Parathyroid adenoma (tissue), 2 donors: ENCODE measurements at regions not wholly inside any gene's neighbourhood (a gene's known extent, or its start where the extent isn't known, plus 50 kb on each side); places are given as distances from the start of the nearest gene placed in this dataset.

ENCODE experiments used
- H2AFZ ChIP-seq: fragments of 300-600 bp; sonication (generic); one replicate; pipeline ENCODE4 v1.7.0; 2017; ENCODE audit warnings: antibody characterized with exemption, mild to moderate bottlenecking
- H3K27ac ChIP-seq: fragments of 300-600 bp; sonication (generic); one replicate; pipeline ENCODE4 v1.7.0; 2017
- H3K27me3 ChIP-seq: fragments of 300-600 bp; sonication (generic); one replicate; pipeline ENCODE4 v1.7.0; 2017; ENCODE audit warnings: low read length; ENCODE audit not compliant: control insufficient read depth, insufficient read depth
- H3K36me3 ChIP-seq: fragments of 300-600 bp; sonication (generic); one replicate; pipeline ENCODE4 v1.7.0; 2017; ENCODE audit warnings: low read length; ENCODE audit not compliant: control insufficient read depth, insufficient read depth
- H3K4me1 ChIP-seq: fragments of 300-600 bp; sonication (generic); one replicate; pipeline ENCODE4 v1.7.0; 2017; ENCODE audit warnings: control low read depth
- H3K4me2 ChIP-seq: fragments of 300-600 bp; sonication (generic); one replicate; pipeline ENCODE4 v1.7.0; 2017; ENCODE audit warnings: low read length
- H3K4me3 ChIP-seq: fragments of 300-600 bp; sonication (generic); one replicate; pipeline ENCODE4 v1.7.0; 2017; ENCODE audit warnings: low read depth, low read length
- H3K79me2 ChIP-seq: fragments of 300-600 bp; sonication (generic); one replicate; pipeline ENCODE4 v1.7.0; 2017; ENCODE audit warnings: control low read depth
- H3K9ac ChIP-seq: fragments of 300-600 bp; sonication (generic); one replicate; pipeline ENCODE4 v1.7.0; 2017; ENCODE audit warnings: mild to moderate bottlenecking
- H3K9me3 ChIP-seq: fragments of 300-600 bp; sonication (generic); one replicate; pipeline ENCODE4 v1.7.0; 2017; ENCODE audit warnings: low read length; ENCODE audit not compliant: control insufficient read depth
- TF ChIP-seq, protein P1 (sequence below): fragments of 300-600 bp; sonication (generic); IDR thresholded peaks from one replicate; pipeline ENCODE4 v1.7.0; 2017; ENCODE audit warnings: antibody characterized with exemption, mild to moderate bottlenecking
- donor health status: primary hyperparathyroidism.

DNA sequence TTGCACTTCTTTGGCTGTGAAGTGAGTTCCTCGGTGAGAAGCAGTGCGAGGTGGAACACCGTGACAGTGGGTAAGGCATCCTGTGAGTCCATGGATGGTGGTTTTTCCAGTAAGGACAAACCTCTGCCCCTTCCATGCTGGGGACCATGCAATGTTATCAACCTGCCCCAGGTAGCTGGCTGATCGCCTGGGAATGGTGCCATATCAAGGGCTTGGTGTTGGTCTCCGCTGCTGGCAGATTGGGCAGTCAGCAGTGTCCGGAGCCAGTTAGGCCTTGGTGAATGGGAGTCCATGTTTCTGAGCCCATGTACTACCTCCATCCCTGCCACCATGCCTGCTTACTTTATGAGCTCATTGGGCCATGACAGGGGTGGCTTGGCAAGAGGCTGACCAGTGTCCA is 114.7 kb upstream of the C14orf180 start:
- H3K27ac ChIP-seq, result no peak overlapping the region
- no peaks in the 10 kb centered on the region for H3K79me2 ChIP-seq
- no peaks in the 10 kb centered on the region for H3K9me3 ChIP-seq
- H3K36me3 ChIP-seq, result no peaks in the 10 kb centered on the region
- H3K4me1 ChIP-seq, result no peaks in the 10 kb centered on the region
- no peak overlapping the region for H3K9ac ChIP-seq
- no peak overlapping the region for H3K4me2 ChIP-seq
- H3K27me3 ChIP-seq, result no peaks in the 10 kb centered on the region
- no peak overlapping the region for H3K4me3 ChIP-seq
- no peak overlapping the region for H2AFZ ChIP-seq
- TF ChIP-seq, protein P1, sequence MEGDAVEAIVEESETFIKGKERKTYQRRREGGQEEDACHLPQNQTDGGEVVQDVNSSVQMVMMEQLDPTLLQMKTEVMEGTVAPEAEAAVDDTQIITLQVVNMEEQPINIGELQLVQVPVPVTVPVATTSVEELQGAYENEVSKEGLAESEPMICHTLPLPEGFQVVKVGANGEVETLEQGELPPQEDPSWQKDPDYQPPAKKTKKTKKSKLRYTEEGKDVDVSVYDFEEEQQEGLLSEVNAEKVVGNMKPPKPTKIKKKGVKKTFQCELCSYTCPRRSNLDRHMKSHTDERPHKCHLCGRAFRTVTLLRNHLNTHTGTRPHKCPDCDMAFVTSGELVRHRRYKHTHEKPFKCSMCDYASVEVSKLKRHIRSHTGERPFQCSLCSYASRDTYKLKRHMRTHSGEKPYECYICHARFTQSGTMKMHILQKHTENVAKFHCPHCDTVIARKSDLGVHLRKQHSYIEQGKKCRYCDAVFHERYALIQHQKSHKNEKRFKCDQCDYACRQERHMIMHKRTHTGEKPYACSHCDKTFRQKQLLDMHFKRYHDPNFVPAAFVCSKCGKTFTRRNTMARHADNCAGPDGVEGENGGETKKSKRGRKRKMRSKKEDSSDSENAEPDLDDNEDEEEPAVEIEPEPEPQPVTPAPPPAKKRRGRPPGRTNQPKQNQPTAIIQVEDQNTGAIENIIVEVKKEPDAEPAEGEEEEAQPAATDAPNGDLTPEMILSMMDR, result no peak

DNA sequence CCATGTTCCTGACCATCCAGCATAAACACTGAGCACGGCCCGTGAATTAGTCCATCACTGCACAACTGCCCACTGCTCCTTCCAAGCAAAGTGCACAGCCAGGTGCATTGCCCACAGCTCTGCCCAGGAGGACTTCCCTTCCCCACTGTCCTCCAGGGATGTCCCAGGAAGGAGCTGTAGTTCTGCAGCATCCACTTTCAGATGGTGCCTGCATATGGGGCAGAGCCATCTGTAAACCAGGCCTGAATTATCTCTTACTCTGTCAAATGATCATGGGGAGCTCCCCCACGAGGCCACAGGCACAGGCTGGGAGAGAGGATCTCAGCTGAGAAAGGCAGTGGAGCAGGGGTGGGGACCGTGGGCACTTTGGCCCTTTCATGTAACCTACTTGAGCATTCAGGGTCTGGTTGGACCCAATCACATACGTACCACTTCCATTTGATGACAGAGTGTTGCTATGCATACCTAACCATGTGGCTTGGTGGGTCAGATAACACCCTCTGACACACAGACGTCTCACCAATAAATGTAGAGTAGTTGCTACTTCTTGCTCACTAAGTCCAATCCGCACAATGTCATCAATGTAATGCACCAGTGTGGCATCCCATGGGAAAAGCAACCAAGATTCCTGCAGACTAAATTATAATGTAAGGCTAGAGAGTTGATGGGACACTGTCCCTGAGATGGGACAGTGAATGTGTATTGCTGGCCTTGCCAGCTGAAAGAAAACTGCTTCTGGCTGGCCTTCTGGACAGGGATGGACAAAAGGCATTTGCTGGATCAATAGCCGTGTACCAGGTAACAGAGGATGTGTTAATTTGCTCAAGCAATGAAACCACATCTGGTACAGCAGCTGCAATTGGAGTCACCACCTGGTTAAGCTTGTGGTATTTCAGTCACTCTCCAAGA is 113.8 kb upstream of the C14orf180 start:
- no peaks in the 10 kb centered on the region for H3K79me2 ChIP-seq
- no peaks in the 10 kb centered on the region for H3K9me3 ChIP-seq
- no peaks in the 10 kb centered on the region for H3K36me3 ChIP-seq
- TF ChIP-seq, protein P1, result no peak
- no peak overlapping the region for H3K4me2 ChIP-seq
- no peak overlapping the region for H3K9ac ChIP-seq
- no peak overlapping the region for H2AFZ ChIP-seq
- H3K4me1 ChIP-seq, result no peaks in the 10 kb centered on the region
- H3K27ac ChIP-seq, result no peak overlapping the region
- H3K27me3 ChIP-seq, result no peaks in the 10 kb centered on the region
- no peak overlapping the region for H3K4me3 ChIP-seq

DNA sequence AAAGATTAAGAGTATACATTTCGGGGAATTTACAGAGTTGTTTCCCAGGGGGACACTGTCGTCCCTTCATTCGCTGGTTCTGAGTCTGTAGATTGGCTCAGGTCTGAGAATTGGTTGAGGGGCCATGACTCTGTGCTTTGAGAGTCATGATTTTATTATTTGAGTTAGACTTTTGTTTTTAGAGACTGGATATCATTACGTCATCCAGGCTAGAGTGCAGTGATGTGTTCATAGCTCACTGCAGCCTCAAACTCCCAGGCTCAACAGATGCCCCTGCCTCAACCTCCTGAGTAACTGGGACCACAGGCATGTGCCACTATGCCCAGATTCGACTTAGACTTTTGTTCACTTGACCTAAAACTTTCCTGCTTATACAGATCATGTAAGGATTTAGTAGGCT is 112.3 kb upstream of the C14orf180 start:
- H3K9ac ChIP-seq, result no peak overlapping the region
- no peak overlapping the region for H2AFZ ChIP-seq
- H3K27me3 ChIP-seq, result no peaks in the 10 kb centered on the region
- no peaks in the 10 kb centered on the region for H3K9me3 ChIP-seq
- H3K36me3 ChIP-seq, result no peaks in the 10 kb centered on the region
- H3K4me2 ChIP-seq, result no peak overlapping the region
- TF ChIP-seq, protein P1, result no peak
- H3K4me1 ChIP-seq, result no peaks in the 10 kb centered on the region
- no peak overlapping the region for H3K4me3 ChIP-seq
- no peaks in the 10 kb centered on the region for H3K79me2 ChIP-seq
- H3K27ac ChIP-seq, result no peak overlapping the region

DNA sequence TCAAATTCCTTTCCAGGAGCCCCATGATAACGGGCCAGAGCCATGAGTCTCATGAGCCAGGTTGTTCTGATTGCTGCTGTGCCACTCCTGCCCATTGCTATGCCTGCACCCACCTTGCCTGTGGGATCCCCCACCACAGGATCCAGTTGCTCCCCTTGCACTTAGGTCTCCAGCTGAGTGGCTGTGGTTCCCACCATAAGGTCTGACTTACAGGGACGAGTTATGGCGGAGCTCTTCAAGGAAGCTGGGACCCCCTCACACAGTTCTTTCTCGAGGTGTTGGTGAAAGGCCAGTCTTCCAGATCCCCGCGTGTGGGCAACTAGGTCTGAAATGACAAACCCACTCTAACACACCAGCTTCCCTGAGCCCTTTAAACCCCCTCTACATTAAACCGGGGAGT is 111.9 kb upstream of the C14orf180 start:
- H2AFZ ChIP-seq, result no peak overlapping the region
- H3K9ac ChIP-seq, result no peak overlapping the region
- no peak overlapping the region for H3K4me2 ChIP-seq
- H3K9me3 ChIP-seq, result no peaks in the 10 kb centered on the region
- no peak overlapping the region for H3K27ac ChIP-seq
- H3K79me2 ChIP-seq, result no peaks in the 10 kb centered on the region
- H3K36me3 ChIP-seq, result no peaks in the 10 kb centered on the region
- TF ChIP-seq, protein P1, result no peak
- no peaks in the 10 kb centered on the region for H3K27me3 ChIP-seq
- H3K4me1 ChIP-seq, result no peaks in the 10 kb centered on the region
- H3K4me3 ChIP-seq, result no peak overlapping the region

DNA sequence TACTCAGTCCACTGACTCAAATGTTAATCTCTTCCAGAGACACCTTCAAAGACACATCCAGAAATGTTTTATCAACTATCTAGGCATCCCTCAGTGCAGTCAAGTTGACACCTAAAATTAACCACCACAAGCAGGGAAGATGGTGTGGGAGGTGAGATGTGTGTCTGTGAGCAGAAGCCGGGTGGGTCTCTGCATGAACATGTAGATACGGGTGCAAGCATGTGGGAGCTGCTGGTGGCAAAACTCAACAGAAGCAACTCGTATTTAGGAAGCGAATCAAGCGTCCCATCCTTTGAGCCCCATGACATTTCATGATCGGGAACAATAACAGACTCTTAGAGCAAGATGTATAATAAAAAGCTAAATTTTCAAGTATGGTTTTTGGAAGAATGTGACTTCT is 110.0 kb upstream of the C14orf180 start:
- H3K9me3 ChIP-seq, result no peaks in the 10 kb centered on the region
- no peak overlapping the region for H3K27ac ChIP-seq
- H3K9ac ChIP-seq, result no peak overlapping the region
- no peaks in the 10 kb centered on the region for H3K4me1 ChIP-seq
- no peaks in the 10 kb centered on the region for H3K36me3 ChIP-seq
- TF ChIP-seq, protein P1, result no peak
- H3K27me3 ChIP-seq, result no peaks in the 10 kb centered on the region
- no peak overlapping the region for H3K4me2 ChIP-seq
- no peak overlapping the region for H3K4me3 ChIP-seq
- no peak overlapping the region for H2AFZ ChIP-seq
- no peaks in the 10 kb centered on the region for H3K79me2 ChIP-seq
